Neuronal stem cell (in vitro differentiated cells): ENCODE measurements at regions not wholly inside any gene's neighbourhood (a gene's known extent, or its start where the extent isn't known, plus 50 kb on each side); places are given as distances from the start of the nearest gene placed in this dataset.

Experiments used
- DNase-seq: peaks from one replicate; pipeline ENCODE4 v3.0.0-alpha.2; 2013; ENCODE audit warnings: low spot score
- H2AFZ ChIP-seq: one replicate; pipeline ENCODE4 v1.6.1; 2013; ENCODE audit warnings: mild to moderate bottlenecking, low read length, inconsistent platforms
- H2AK5ac ChIP-seq: 2 replicates; pipeline ENCODE4 v1.6.1; 2013; ENCODE audit warnings: low read depth, mild to moderate bottlenecking, inconsistent platforms, low read length, moderate library complexity, mixed read lengths
- H2BK120ac ChIP-seq: 2 replicates; pipeline ENCODE4 v1.6.1; 2013; ENCODE audit warnings: low read depth, mild to moderate bottlenecking, inconsistent platforms, low read length, moderate library complexity, mixed read lengths
- H2BK12ac ChIP-seq: one replicate; pipeline ENCODE4 v1.6.1; 2013; ENCODE audit warnings: low read length, inconsistent platforms
- H2BK15ac ChIP-seq: 2 replicates; pipeline ENCODE4 v1.6.1; 2013; ENCODE audit warnings: mild to moderate bottlenecking, low read length, inconsistent platforms, mixed read lengths
- H2BK5ac ChIP-seq: one replicate; pipeline ENCODE4 v1.6.1; 2013; ENCODE audit warnings: inconsistent platforms, mild to moderate bottlenecking, low read length, moderate library complexity
- H3K14ac ChIP-seq: one replicate; pipeline ENCODE4 v1.6.1; 2013; ENCODE audit warnings: low read length, inconsistent platforms
- H3K18ac ChIP-seq: 2 replicates; pipeline ENCODE4 v1.6.1; 2013; ENCODE audit warnings: low read length, inconsistent platforms
- H3K23ac ChIP-seq: 2 replicates; pipeline ENCODE4 v1.6.1; 2013; ENCODE audit warnings: low read depth, mild to moderate bottlenecking, mixed read lengths, low read length, inconsistent platforms; ENCODE audit not compliant: poor library complexity
- H3K27ac ChIP-seq: replicated peaks from 3 replicates; pipeline ENCODE4 v1.5.1; 2013; ENCODE audit warnings: low read length, inconsistent platforms
- H3K27me3 ChIP-seq, 3 experiments: 2 replicates each; pipeline ENCODE4 v1.6.1; 2013; ENCODE audit warnings: low read length in 3 of 3, mild to moderate bottlenecking in 2 of 3, inconsistent platforms in 1 of 3, low read depth in 1 of 3, mixed read lengths in 1 of 3, moderate library complexity in 1 of 3; ENCODE audit not compliant: control insufficient read depth in 3 of 3, insufficient read depth in 3 of 3
- H3K36me3 ChIP-seq, 2 donors: replicated peaks in 1 of 2; 2 replicates each; pipeline ENCODE4 v1.6.1; 2013; ENCODE audit warnings: low read length in 2 of 2; ENCODE audit not compliant: control insufficient read depth in 2 of 2, insufficient read depth in 2 of 2
- H3K4ac ChIP-seq: 2 replicates; pipeline ENCODE4 v1.6.1; 2013; ENCODE audit warnings: inconsistent platforms, mild to moderate bottlenecking, low read length, moderate library complexity
- H3K4me1 ChIP-seq, 2 donors: 1 replicate in 1 of 2; 2 replicates in 1 of 2; pipeline ENCODE4 v1.6.1; 2013; ENCODE audit warnings: low read length in 2 of 2, low read depth in 1 of 2; ENCODE audit not compliant: control insufficient read depth in 2 of 2, insufficient read depth in 1 of 2
- H3K4me2 ChIP-seq: one replicate; pipeline ENCODE4 v1.6.1; 2013; ENCODE audit warnings: mild to moderate bottlenecking, low read length, inconsistent platforms; ENCODE audit not compliant: insufficient read depth, poor library complexity, severe bottlenecking
- H3K4me3 ChIP-seq, 2 donors: 2 replicates each; pipeline ENCODE4 v1.5.1; 2013; ENCODE audit warnings: low read length in 2 of 2, mild to moderate bottlenecking in 2 of 2, inconsistent platforms in 1 of 2, moderate library complexity in 1 of 2
- H3K79me1 ChIP-seq: one replicate; pipeline ENCODE4 v1.6.1; 2013; ENCODE audit warnings: low read depth, mild to moderate bottlenecking, inconsistent platforms, low read length, moderate library complexity
- H3K9ac ChIP-seq: one replicate; pipeline ENCODE4 v1.6.1; 2013; ENCODE audit warnings: mild to moderate bottlenecking, low read depth, low read length, inconsistent platforms; ENCODE audit not compliant: poor library complexity
- H3K9me3 ChIP-seq, 2 donors: replicated peaks in 1 of 2; 2 replicates each; pipeline versions ENCODE3 to v1.6.1; 2013; ENCODE audit warnings: low read length in 2 of 2, mild to moderate bottlenecking in 2 of 2, inconsistent platforms in 1 of 2, low read depth in 1 of 2, mixed read lengths in 1 of 2, moderate library complexity in 1 of 2; ENCODE audit not compliant: control insufficient read depth in 2 of 2, insufficient read depth in 1 of 2
- H4K8ac ChIP-seq: one replicate; pipeline ENCODE4 v1.6.1; 2013; ENCODE audit warnings: low read depth, mild to moderate bottlenecking, inconsistent platforms, low read length, moderate library complexity
- H4K91ac ChIP-seq: one replicate; pipeline ENCODE4 v1.6.1; 2013; ENCODE audit warnings: low read length, low read depth, mild to moderate bottlenecking, inconsistent platforms; ENCODE audit not compliant: poor library complexity
- WGBS, 2 donors: extraction: QIAGEN DNeasy Blood & Tissue Kit; methylation state at CpG; one replicate each; pipeline ENCODE4 v1.1.7; 2013; ENCODE audit warnings: missing lambda C conversion rate in 2 of 2, mixed read lengths in 1 of 2; ENCODE audit not compliant: insufficient read length in 2 of 2, insufficient replicate concordance in 1 of 2; ENCODE audit errors: extremely low coverage in 2 of 2; 5-methylcytosine and 5-hydroxymethylcytosine counted together

GRCh38 chr5:4017076-4017803 is 421.6 kb downstream of the IRX1 start:
- Histone ChIP-seq H3K4me1 (peaks cover 5 to 6% of the 10 kb centered on the region in 2 donors), H4K8ac (no peak overlapping the region), H3K79me1 (no peaks in the 10 kb centered on the region), H3K9me3 (peaks cover 0 to 2% of the 10 kb centered on the region in 2 donors), H3K27me3 (no peaks in the 10 kb centered on the region), H3K9ac (no peak overlapping the region), H2BK120ac (no peak overlapping the region), H3K4me3 (no peak overlapping the region), H2AK5ac (no peak overlapping the region), H4K91ac (no peak overlapping the region), H3K4me2 (no peak overlapping the region), H2BK5ac (no peak overlapping the region), H3K23ac (no peak overlapping the region), H3K14ac (no peak overlapping the region), H3K36me3 (no peaks in the 10 kb centered on the region), H2BK15ac (no peak overlapping the region), H3K4ac (no peak overlapping the region), H2AFZ (no peak overlapping the region), H3K27ac (no peak overlapping the region), H3K18ac (no peak overlapping the region), H2BK12ac (no peak overlapping the region)
- no peak for DNase-seq
- no CpG with 5 or more reads among the region's 5 CpGs for WGBS, 2 donors

- DNase-seq, result no peak
- Histone ChIP-seq H3K9me3 (peaks cover 0 to 5% of the 10 kb centered on the region in 2 donors), H2BK120ac (no peak overlapping the region), H4K91ac (no peak overlapping the region), H3K4me1 (peaks cover 5 to 6% of the 10 kb centered on the region in 2 donors), H3K4ac (no peak overlapping the region), H3K23ac (no peak overlapping the region), H3K79me1 (no peaks in the 10 kb centered on the region), H3K14ac (no peak overlapping the region), H4K8ac (no peak overlapping the region), H3K27me3 (no peaks in the 10 kb centered on the region), H3K27ac (no peak overlapping the region), H2BK15ac (no peak overlapping the region), H3K4me3 (no peak overlapping the region), H3K36me3 (no peaks in the 10 kb centered on the region), H3K9ac (no peak overlapping the region), H2BK5ac (no peak overlapping the region), H2AFZ (no peak overlapping the region), H3K4me2 (no peak overlapping the region), H2BK12ac (no peak overlapping the region), H3K18ac (no peak overlapping the region), H2AK5ac (no peak overlapping the region)
- no CpG with 5 or more reads among the region's 2 CpGs for whole genome bisulfite sequencing, 2 donors
These were observed 422.4 kb downstream of the IRX1 start for GRCh38 chr5:4018007-4018406.

GRCh38 chr5:4019009-4019769 is 423.6 kb downstream of the IRX1 start:
- Histone ChIP-seq H3K4me1 (peaks cover 2 to 6% of the 10 kb centered on the region in 2 donors), H2AFZ (peak overlapping the region; percentile 51), H4K91ac (no peak overlapping the region), H4K8ac (no peak overlapping the region), H3K23ac (no peak overlapping the region), H3K79me1 (no peaks in the 10 kb centered on the region), H3K36me3 (no peaks in the 10 kb centered on the region), H3K9ac (no peak overlapping the region), H3K4me3 (no peak overlapping the region), H3K4me2 (no peak overlapping the region), H3K14ac (no peak overlapping the region), H2BK120ac (no peak overlapping the region), H2BK12ac (no peak overlapping the region), H3K27ac (no peak overlapping the region), H3K4ac (no peak overlapping the region), H3K9me3 (peaks cover 0 to 5% of the 10 kb centered on the region in 2 donors), H3K27me3 (no peaks in the 10 kb centered on the region), H3K18ac (no peak overlapping the region), H2BK15ac (no peak overlapping the region), H2BK5ac (no peak overlapping the region), H2AK5ac (no peak overlapping the region)
- no peak for DNase-seq
- no CpG with 5 or more reads among the region's 9 CpGs for WGBS, 2 donors

GRCh38 chr5:4019841-4020240 is 424.2 kb downstream of the IRX1 start:
- Histone ChIP-seq H3K36me3 (no peaks in the 10 kb centered on the region), H3K14ac (no peak overlapping the region), H3K4me1 (peaks cover 2 to 5% of the 10 kb centered on the region in 2 donors), H3K4ac (no peak overlapping the region), H3K9ac (no peak overlapping the region), H4K91ac (no peak overlapping the region), H3K18ac (no peak overlapping the region), H2BK5ac (no peak overlapping the region), H3K9me3 (peaks cover 0 to 5% of the 10 kb centered on the region in 2 donors), H3K4me2 (no peak overlapping the region), H3K27me3 (no peaks in the 10 kb centered on the region), H2AK5ac (no peak overlapping the region), H2BK15ac (no peak overlapping the region), H3K23ac (no peak overlapping the region), H4K8ac (no peak overlapping the region), H3K27ac (no peak overlapping the region), H2BK12ac (no peak overlapping the region), H3K4me3 (no peak overlapping the region), H2AFZ (peak overlapping the region; percentile 51), H3K79me1 (no peaks in the 10 kb centered on the region), H2BK120ac (no peak overlapping the region)
- no peak for DNase-seq
- WGBS, 2 donors, result no CpG with 5 or more reads among the region's 6 CpGs
